Stomach (tissue), 4 donors: ENCODE measurements at regions not wholly inside any gene's neighbourhood (a gene's known extent, or its start where the extent isn't known, plus 50 kb on each side); places are given as distances from the start of the nearest gene placed in this dataset.

Source experiments
- CTCF ChIP-seq, 7 experiments: fragments of 450-650 bp in 4 of 7; fragments of 200-600 bp in 3 of 7; sonication (generic) in 3 of 7; IDR thresholded peaks; one replicate each; pipeline ENCODE4 v1.5.1; 2016 to 2019; ENCODE audit warnings: antibody characterized with exemption in 7 of 7, control low read depth in 2 of 7, mild to moderate bottlenecking in 1 of 7
- EP300 ChIP-seq: sonication (generic); formaldehyde crosslinking; IDR thresholded peaks from one replicate; pipeline ENCODE4 v1.6.1; 2017; ENCODE audit warnings: antibody characterized with exemption
- POLR2A ChIP-seq, 4 donors: fragments of 450-650 bp; IDR thresholded peaks; one replicate each; pipeline ENCODE4 v1.6.1; 2016; ENCODE audit warnings: antibody characterized with exemption in 4 of 4, control low read depth in 2 of 4, mild to moderate bottlenecking in 1 of 4, moderate library complexity in 1 of 4
- POLR2AphosphoS5 ChIP-seq, 3 donors: sonication (generic); formaldehyde crosslinking; IDR thresholded peaks; one replicate each; pipeline ENCODE4 v1.6.1; 2016; ENCODE audit warnings: antibody characterized with exemption in 3 of 3

GRCh38 chr2:104969564-104969963 lies 68.3 kb upstream of the MRPS9 start:
- TF ChIP-seq CTCF (IDR thresholded peaks at IDR 0.05): no peak
- TF ChIP-seq POLR2A (IDR thresholded peaks at IDR 0.05): no peak
- no peak for TF ChIP-seq POLR2AphosphoS5 (IDR thresholded peaks at IDR 0.05)
- no peak for TF ChIP-seq EP300
